ENCODE measurements at regions not wholly inside any gene's neighbourhood (a gene's known extent, or its start where the extent isn't known, plus 50 kb on each side); places are given as distances from the start of the nearest gene placed in this dataset.
"Not testable (repeated sequence)": the region's sequence is repeated elsewhere in the genome, so short reads cannot be mapped to it uniquely, and the experiment has no call there.

DNA sequence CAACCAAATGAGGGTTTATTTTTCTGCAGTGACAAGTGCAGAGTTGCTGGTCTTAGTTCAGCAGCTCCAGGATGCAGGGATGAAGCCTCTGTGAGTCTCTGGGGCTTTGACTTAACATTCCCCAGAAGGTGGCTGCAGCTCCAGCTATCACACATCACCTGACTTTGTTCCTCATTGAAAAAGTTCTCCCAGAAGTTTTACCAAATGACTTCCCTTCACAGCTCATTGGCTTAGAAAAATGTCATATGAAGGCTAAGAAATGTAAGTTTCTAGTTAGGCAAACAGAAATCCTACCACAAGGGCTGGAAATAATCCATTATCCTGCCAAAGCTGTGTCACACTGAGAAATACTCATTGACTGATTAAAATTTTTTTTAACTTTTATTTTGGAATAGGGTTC, 184.9 kb downstream of the MINAR1 start:
- Histone ChIP-seq H3K27ac (no peak overlapping the region), H3K4me2 (ENCODE audit: low read length) (no peak overlapping the region), H3K79me2 (no peaks in the 10 kb centered on the region), H2AFZ (no peak overlapping the region), H3K4me1 (no peaks in the 10 kb centered on the region), H3K9ac (no peak overlapping the region), H3K9me3 (ENCODE audit: control insufficient read depth, low read length) (no peaks in the 10 kb centered on the region), H3K4me3 (ENCODE audit: low read depth, low read length) (no peak overlapping the region), H3K27me3 (ENCODE audit: control insufficient read depth, insufficient read depth, low read length) (no peaks in the 10 kb centered on the region), H3K36me3 (ENCODE audit: control insufficient read depth, insufficient read depth, low read length) (no peaks in the 10 kb centered on the region)
- TF ChIP-seq, protein P1, sequence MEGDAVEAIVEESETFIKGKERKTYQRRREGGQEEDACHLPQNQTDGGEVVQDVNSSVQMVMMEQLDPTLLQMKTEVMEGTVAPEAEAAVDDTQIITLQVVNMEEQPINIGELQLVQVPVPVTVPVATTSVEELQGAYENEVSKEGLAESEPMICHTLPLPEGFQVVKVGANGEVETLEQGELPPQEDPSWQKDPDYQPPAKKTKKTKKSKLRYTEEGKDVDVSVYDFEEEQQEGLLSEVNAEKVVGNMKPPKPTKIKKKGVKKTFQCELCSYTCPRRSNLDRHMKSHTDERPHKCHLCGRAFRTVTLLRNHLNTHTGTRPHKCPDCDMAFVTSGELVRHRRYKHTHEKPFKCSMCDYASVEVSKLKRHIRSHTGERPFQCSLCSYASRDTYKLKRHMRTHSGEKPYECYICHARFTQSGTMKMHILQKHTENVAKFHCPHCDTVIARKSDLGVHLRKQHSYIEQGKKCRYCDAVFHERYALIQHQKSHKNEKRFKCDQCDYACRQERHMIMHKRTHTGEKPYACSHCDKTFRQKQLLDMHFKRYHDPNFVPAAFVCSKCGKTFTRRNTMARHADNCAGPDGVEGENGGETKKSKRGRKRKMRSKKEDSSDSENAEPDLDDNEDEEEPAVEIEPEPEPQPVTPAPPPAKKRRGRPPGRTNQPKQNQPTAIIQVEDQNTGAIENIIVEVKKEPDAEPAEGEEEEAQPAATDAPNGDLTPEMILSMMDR (IDR thresholded peaks at IDR 0.05): no peak

DNA sequence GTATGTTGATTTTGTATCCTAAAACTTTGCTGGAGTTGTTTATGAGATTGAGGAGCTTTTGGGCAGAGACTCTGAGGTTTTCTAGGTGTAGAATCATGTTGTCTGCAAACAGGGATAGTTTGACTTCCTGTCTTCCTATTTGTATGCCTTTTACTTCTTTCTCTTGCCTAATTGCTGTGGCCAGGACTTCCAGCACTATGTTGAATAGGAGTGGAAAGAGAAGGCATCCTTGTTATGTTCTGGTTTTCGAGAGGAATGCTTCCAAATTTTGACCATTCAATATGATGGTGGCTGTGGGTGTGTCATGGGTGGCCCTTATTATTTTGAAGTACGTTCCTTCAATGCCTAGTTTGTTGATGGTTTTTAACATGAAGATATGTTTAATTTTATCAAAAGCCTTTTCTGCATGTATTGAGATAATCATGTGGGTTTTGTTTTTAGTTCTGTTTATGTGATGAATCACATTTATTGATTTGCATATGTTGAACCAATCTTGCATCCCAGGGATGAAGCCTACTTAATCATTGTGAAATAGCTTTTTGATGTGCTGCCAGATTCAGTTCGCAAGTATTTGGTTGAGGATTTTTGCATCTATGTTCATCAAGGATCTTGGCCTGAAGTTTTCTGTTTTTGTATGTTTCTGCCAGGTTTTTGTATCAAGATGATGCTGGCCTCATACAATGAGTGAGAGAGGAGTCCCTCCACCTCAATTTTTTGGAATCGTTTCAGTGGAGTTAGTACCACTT, 188.1 kb downstream of the MINAR1 start:
- H3K79me2 ChIP-seq: no peaks in the 10 kb centered on the region
- H3K4me2 ChIP-seq (ENCODE audit: low read length): no peak overlapping the region
- no peaks in the 10 kb centered on the region for H3K27me3 ChIP-seq (ENCODE audit: control insufficient read depth, insufficient read depth, low read length)
- H3K4me3 ChIP-seq (ENCODE audit: low read depth, low read length): no peak overlapping the region
- no peaks in the 10 kb centered on the region for H3K9me3 ChIP-seq (ENCODE audit: control insufficient read depth, low read length)
- no peaks in the 10 kb centered on the region for H3K4me1 ChIP-seq
- H3K27ac ChIP-seq: no peak overlapping the region
- no peak overlapping the region for H3K9ac ChIP-seq
- no peak overlapping the region for H2AFZ ChIP-seq
- no peaks in the 10 kb centered on the region for H3K36me3 ChIP-seq (ENCODE audit: control insufficient read depth, insufficient read depth, low read length)
- TF ChIP-seq, protein P1 (IDR thresholded peaks at IDR 0.05): no peak

DNA sequence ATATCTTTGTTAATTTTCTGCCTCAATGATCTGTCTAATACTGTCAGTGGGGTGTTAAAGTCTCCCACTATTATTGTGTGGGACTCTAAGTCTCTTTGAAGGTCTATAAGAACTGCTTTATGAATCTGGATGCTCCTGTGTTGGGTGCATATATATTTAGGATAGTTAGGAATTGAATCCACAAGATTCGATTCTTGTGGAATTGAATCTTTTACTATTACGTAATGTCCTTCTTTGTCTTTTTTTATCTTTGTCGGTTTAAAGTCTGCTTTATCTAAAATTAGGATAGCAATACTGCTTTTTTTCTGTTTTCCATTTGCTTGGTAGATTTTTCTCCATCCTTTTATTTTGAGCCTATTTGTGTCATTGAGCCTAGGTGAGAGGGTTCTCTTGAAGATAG, 189.7 kb downstream of the MINAR1 start:
- H3K9ac ChIP-seq; H3K9me3 ChIP-seq (ENCODE audit: control insufficient read depth, low read length); H3K27me3 ChIP-seq (ENCODE audit: control insufficient read depth, insufficient read depth, low read length); H3K27ac ChIP-seq; H3K79me2 ChIP-seq; H2AFZ ChIP-seq; H3K4me2 ChIP-seq (ENCODE audit: low read length); H3K4me1 ChIP-seq; H3K36me3 ChIP-seq (ENCODE audit: control insufficient read depth, insufficient read depth, low read length); H3K4me3 ChIP-seq (ENCODE audit: low read depth, low read length): not testable (repeated sequence)

DNA sequence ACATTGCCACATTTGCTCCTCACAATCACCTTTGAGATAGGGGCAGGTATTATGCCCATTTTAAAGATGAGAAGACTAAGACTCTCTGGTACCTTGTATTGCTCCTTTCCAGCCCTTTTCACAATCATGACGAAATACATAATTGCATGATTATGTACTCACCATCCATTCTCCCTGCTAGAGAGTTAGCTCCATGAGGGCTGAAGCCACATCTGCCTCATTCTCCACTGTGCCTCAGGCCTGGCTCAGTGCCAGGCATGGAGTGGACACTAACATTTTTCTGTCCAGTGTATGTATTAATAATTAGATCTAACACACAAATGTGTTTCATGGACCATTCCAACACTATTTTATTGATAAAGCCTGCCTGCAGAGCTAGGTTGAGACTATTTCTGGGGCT, 191.4 kb downstream of the MINAR1 start:
- no peak overlapping the region for H3K4me3 ChIP-seq (ENCODE audit: low read depth, low read length)
- no peak overlapping the region for H3K27ac ChIP-seq
- no peaks in the 10 kb centered on the region for H3K79me2 ChIP-seq
- peaks cover 4% of the 10 kb centered on the region for H3K27me3 ChIP-seq (ENCODE audit: control insufficient read depth, insufficient read depth, low read length)
- H3K9ac ChIP-seq: no peak overlapping the region
- H3K4me2 ChIP-seq (ENCODE audit: low read length): no peak overlapping the region
- H3K9me3 ChIP-seq (ENCODE audit: control insufficient read depth, low read length): no peaks in the 10 kb centered on the region
- H3K4me1 ChIP-seq: no peaks in the 10 kb centered on the region
- TF ChIP-seq, protein P1 (IDR thresholded peaks at IDR 0.05): no peak
- H2AFZ ChIP-seq: no peak overlapping the region
- no peaks in the 10 kb centered on the region for H3K36me3 ChIP-seq (ENCODE audit: control insufficient read depth, insufficient read depth, low read length)

DNA sequence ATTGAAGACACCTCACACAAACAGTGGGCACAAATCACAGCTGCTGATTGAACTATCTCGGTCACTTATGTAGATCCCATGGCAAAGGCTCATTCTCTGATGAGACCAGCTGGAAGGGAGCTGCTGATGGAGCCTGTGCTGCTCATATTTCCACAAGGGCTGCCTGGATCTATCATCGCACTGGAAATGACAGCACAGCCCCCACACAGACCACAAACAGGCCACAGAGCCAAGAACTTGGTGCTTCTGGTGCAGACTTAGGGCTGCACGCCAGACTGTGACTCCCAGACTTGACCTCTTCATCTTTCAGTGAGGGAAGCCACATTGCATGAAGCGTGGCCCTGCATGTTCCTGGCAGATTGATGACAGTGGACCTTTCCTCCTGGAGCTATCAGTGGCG, 197.6 kb downstream of the MINAR1 start:
- Histone ChIP-seq H3K9me3 (ENCODE audit: control insufficient read depth, low read length) (no peaks in the 10 kb centered on the region), H2AFZ (no peak overlapping the region), H3K4me3 (ENCODE audit: low read depth, low read length) (no peak overlapping the region), H3K27me3 (ENCODE audit: control insufficient read depth, insufficient read depth, low read length) (peaks cover 4% of the 10 kb centered on the region), H3K27ac (no peak overlapping the region), H3K4me2 (ENCODE audit: low read length) (no peak overlapping the region), H3K4me1 (no peaks in the 10 kb centered on the region), H3K79me2 (no peaks in the 10 kb centered on the region), H3K36me3 (ENCODE audit: control insufficient read depth, insufficient read depth, low read length) (no peaks in the 10 kb centered on the region), H3K9ac (no peak overlapping the region)
- TF ChIP-seq, protein P1 (IDR thresholded peaks at IDR 0.05): no peak

Measured in parathyroid adenoma (tissue), 2 donors.